ENCODE measurements at regions not wholly inside any gene's neighbourhood (a gene's known extent, or its start where the extent isn't known, plus 50 kb on each side); places are given as distances from the start of the nearest gene placed in this dataset.

- Histone ChIP-seq H3K4me3 (ENCODE audit: low read length in 2 of 2) (peak overlapping the region in 1 of 2 donors; percentile 9), H3K27me3 (ENCODE audit: control insufficient read depth in 2 of 2, insufficient read depth in 2 of 2, low read length in 2 of 2) (no peaks in the 10 kb centered on the region), H3K9ac (ENCODE audit: low read depth in 1 of 2, low read length in 2 of 2) (peak overlapping the region in 1 of 2 donors; percentile 34), H3K4me1 (ENCODE audit: control insufficient read depth in 2 of 2, insufficient read depth in 2 of 2, low read length in 2 of 2) (peaks cover 4 to 15% of the 10 kb centered on the region in 2 donors), H3K9me3 (ENCODE audit: control insufficient read depth in 2 of 2, low read length in 2 of 2) (no peaks in the 10 kb centered on the region), H3K36me3 (ENCODE audit: control insufficient read depth in 2 of 2, insufficient read depth in 2 of 2, low read length in 2 of 2) (no peaks in the 10 kb centered on the region), H3K27ac (ENCODE audit: low read depth in 2 of 2, low read length in 2 of 2) (peak overlapping the region; percentile 70 to 77)
Measured at GRCh38 chr1:181152892-181153633, 64.6 kb downstream of the IER5 start.

GRCh38 chr1:181153634-181153961 lies 65.1 kb downstream of the IER5 start:
- no peak overlapping the region for H3K4me3 ChIP-seq (ENCODE audit: low read length in 2 of 2)
- H3K4me1 ChIP-seq (ENCODE audit: control insufficient read depth in 2 of 2, insufficient read depth in 2 of 2, low read length in 2 of 2) = peaks cover 4 to 15% of the 10 kb centered on the region in 2 donors

GRCh38 chr1:181155339-181155738 lies 66.8 kb downstream of the IER5 start:
- no peak overlapping the region for H3K4me3 ChIP-seq (ENCODE audit: low read length in 2 of 2)
- no peak overlapping the region for H3K27ac ChIP-seq (ENCODE audit: low read depth in 2 of 2, low read length in 2 of 2)
- no peaks in the 10 kb centered on the region for H3K36me3 ChIP-seq (ENCODE audit: control insufficient read depth in 2 of 2, insufficient read depth in 2 of 2, low read length in 2 of 2)
- H3K9me3 ChIP-seq (ENCODE audit: control insufficient read depth in 2 of 2, low read length in 2 of 2) = no peaks in the 10 kb centered on the region
- peaks cover 11 to 25% of the 10 kb centered on the region in 2 donors for H3K4me1 ChIP-seq (ENCODE audit: control insufficient read depth in 2 of 2, insufficient read depth in 2 of 2, low read length in 2 of 2)
- no peak overlapping the region for H3K9ac ChIP-seq (ENCODE audit: low read depth in 1 of 2, low read length in 2 of 2)
- H3K27me3 ChIP-seq (ENCODE audit: control insufficient read depth in 2 of 2, insufficient read depth in 2 of 2, low read length in 2 of 2) = no peaks in the 10 kb centered on the region

More at GRCh38 chr1:181153634-181153961, 65.1 kb downstream of the IER5 start:
- H3K9ac ChIP-seq (ENCODE audit: low read depth in 1 of 2, low read length in 2 of 2) = no peak overlapping the region
- H3K27ac ChIP-seq (ENCODE audit: low read depth in 2 of 2, low read length in 2 of 2) = peak overlapping the region; percentile 70 to 77
- no peaks in the 10 kb centered on the region for H3K9me3 ChIP-seq (ENCODE audit: control insufficient read depth in 2 of 2, low read length in 2 of 2)
- no peaks in the 10 kb centered on the region for H3K36me3 ChIP-seq (ENCODE audit: control insufficient read depth in 2 of 2, insufficient read depth in 2 of 2, low read length in 2 of 2)
- H3K27me3 ChIP-seq (ENCODE audit: control insufficient read depth in 2 of 2, insufficient read depth in 2 of 2, low read length in 2 of 2) = no peaks in the 10 kb centered on the region

GRCh38 chr1:181159451-181160140 lies 71.1 kb downstream of the IER5 start:
- peaks cover 0 to 4% of the 10 kb centered on the region in 2 donors for H3K9me3 ChIP-seq (ENCODE audit: control insufficient read depth in 2 of 2, low read length in 2 of 2)
- no peak overlapping the region for H3K9ac ChIP-seq (ENCODE audit: low read depth in 1 of 2, low read length in 2 of 2)
- H3K36me3 ChIP-seq (ENCODE audit: control insufficient read depth in 2 of 2, insufficient read depth in 2 of 2, low read length in 2 of 2) = no peaks in the 10 kb centered on the region
- peaks cover 10 to 15% of the 10 kb centered on the region in 2 donors for H3K4me1 ChIP-seq (ENCODE audit: control insufficient read depth in 2 of 2, insufficient read depth in 2 of 2, low read length in 2 of 2)
- H3K27ac ChIP-seq (ENCODE audit: low read depth in 2 of 2, low read length in 2 of 2) = peak overlapping the region in 1 of 2 donors; percentile 1
- peak overlapping the region in 1 of 2 donors; percentile 17 for H3K4me3 ChIP-seq (ENCODE audit: low read length in 2 of 2)
- no peaks in the 10 kb centered on the region for H3K27me3 ChIP-seq (ENCODE audit: control insufficient read depth in 2 of 2, insufficient read depth in 2 of 2, low read length in 2 of 2)

- Histone ChIP-seq H3K9me3 (ENCODE audit: control insufficient read depth in 2 of 2, low read length in 2 of 2) (peaks cover 0 to 4% of the 10 kb centered on the region in 2 donors), H3K4me1 (ENCODE audit: control insufficient read depth in 2 of 2, insufficient read depth in 2 of 2, low read length in 2 of 2) (peaks cover 10 to 15% of the 10 kb centered on the region in 2 donors), H3K4me3 (ENCODE audit: low read length in 2 of 2) (peak overlapping the region in 1 of 2 donors; percentile 17), H3K36me3 (ENCODE audit: control insufficient read depth in 2 of 2, insufficient read depth in 2 of 2, low read length in 2 of 2) (no peaks in the 10 kb centered on the region), H3K27ac (ENCODE audit: low read depth in 2 of 2, low read length in 2 of 2) (peak overlapping the region; percentile 1 to 7), H3K9ac (ENCODE audit: low read depth in 1 of 2, low read length in 2 of 2) (no peak overlapping the region), H3K27me3 (ENCODE audit: control insufficient read depth in 2 of 2, insufficient read depth in 2 of 2, low read length in 2 of 2) (no peaks in the 10 kb centered on the region)
Measured at GRCh38 chr1:181160322-181160721, 71.8 kb downstream of the IER5 start.

- no peak overlapping the region for H3K27ac ChIP-seq (ENCODE audit: low read depth in 2 of 2, low read length in 2 of 2)
- no peaks in the 10 kb centered on the region for H3K36me3 ChIP-seq (ENCODE audit: control insufficient read depth in 2 of 2, insufficient read depth in 2 of 2, low read length in 2 of 2)
- H3K9me3 ChIP-seq (ENCODE audit: control insufficient read depth in 2 of 2, low read length in 2 of 2) = peaks cover 0 to 4% of the 10 kb centered on the region in 2 donors
- H3K4me3 ChIP-seq (ENCODE audit: low read length in 2 of 2) = no peak overlapping the region
- no peaks in the 10 kb centered on the region for H3K27me3 ChIP-seq (ENCODE audit: control insufficient read depth in 2 of 2, insufficient read depth in 2 of 2, low read length in 2 of 2)
- no peak overlapping the region for H3K9ac ChIP-seq (ENCODE audit: low read depth in 1 of 2, low read length in 2 of 2)
- H3K4me1 ChIP-seq (ENCODE audit: control insufficient read depth in 2 of 2, insufficient read depth in 2 of 2, low read length in 2 of 2) = peaks cover 11 to 16% of the 10 kb centered on the region in 2 donors
Measured at GRCh38 chr1:181160998-181161870, 72.7 kb downstream of the IER5 start.

- Histone ChIP-seq H3K4me1 (ENCODE audit: control insufficient read depth in 2 of 2, insufficient read depth in 2 of 2, low read length in 2 of 2) (peaks cover 14 to 18% of the 10 kb centered on the region in 2 donors), H3K36me3 (ENCODE audit: control insufficient read depth in 2 of 2, insufficient read depth in 2 of 2, low read length in 2 of 2) (no peaks in the 10 kb centered on the region), H3K27ac (ENCODE audit: low read depth in 2 of 2, low read length in 2 of 2) (no peak overlapping the region), H3K27me3 (ENCODE audit: control insufficient read depth in 2 of 2, insufficient read depth in 2 of 2, low read length in 2 of 2) (no peaks in the 10 kb centered on the region), H3K4me3 (ENCODE audit: low read length in 2 of 2) (no peak overlapping the region), H3K9ac (ENCODE audit: low read depth in 1 of 2, low read length in 2 of 2) (no peak overlapping the region), H3K9me3 (ENCODE audit: control insufficient read depth in 2 of 2, low read length in 2 of 2) (peaks cover 0 to 4% of the 10 kb centered on the region in 2 donors)
Measured at GRCh38 chr1:181163662-181164061, 75.2 kb downstream of the IER5 start.

- H3K4me3 ChIP-seq (ENCODE audit: low read length in 2 of 2) = no peak overlapping the region
- H3K36me3 ChIP-seq (ENCODE audit: control insufficient read depth in 2 of 2, insufficient read depth in 2 of 2, low read length in 2 of 2) = no peaks in the 10 kb centered on the region
- peaks cover 0 to 4% of the 10 kb centered on the region in 2 donors for H3K9me3 ChIP-seq (ENCODE audit: control insufficient read depth in 2 of 2, low read length in 2 of 2)
- H3K27me3 ChIP-seq (ENCODE audit: control insufficient read depth in 2 of 2, insufficient read depth in 2 of 2, low read length in 2 of 2) = no peaks in the 10 kb centered on the region
- H3K9ac ChIP-seq (ENCODE audit: low read depth in 1 of 2, low read length in 2 of 2) = peak overlapping the region in 1 of 2 donors; percentile 32
- no peak overlapping the region for H3K27ac ChIP-seq (ENCODE audit: low read depth in 2 of 2, low read length in 2 of 2)
- H3K4me1 ChIP-seq (ENCODE audit: control insufficient read depth in 2 of 2, insufficient read depth in 2 of 2, low read length in 2 of 2) = peaks cover 4% of the 10 kb centered on the region in 2 donors
Measured at GRCh38 chr1:181166377-181167196, 78.1 kb downstream of the IER5 start.

GRCh38 chr1:181169281-181169865 lies 80.9 kb downstream of the IER5 start:
- Histone ChIP-seq H3K27ac (ENCODE audit: low read depth in 2 of 2, low read length in 2 of 2) (no peak overlapping the region), H3K4me3 (ENCODE audit: low read length in 2 of 2) (no peak overlapping the region), H3K36me3 (ENCODE audit: control insufficient read depth in 2 of 2, insufficient read depth in 2 of 2, low read length in 2 of 2) (no peaks in the 10 kb centered on the region), H3K27me3 (ENCODE audit: control insufficient read depth in 2 of 2, insufficient read depth in 2 of 2, low read length in 2 of 2) (no peaks in the 10 kb centered on the region), H3K4me1 (ENCODE audit: control insufficient read depth in 2 of 2, insufficient read depth in 2 of 2, low read length in 2 of 2) (peaks cover 4% of the 10 kb centered on the region in 2 donors), H3K9me3 (ENCODE audit: control insufficient read depth in 2 of 2, low read length in 2 of 2) (no peaks in the 10 kb centered on the region), H3K9ac (ENCODE audit: low read depth in 1 of 2, low read length in 2 of 2) (no peak overlapping the region)
